WTC11 (cell line): ENCODE measurements at regions not wholly inside any gene's neighbourhood (a gene's known extent, or its start where the extent isn't known, plus 50 kb on each side); places are given as distances from the start of the nearest gene placed in this dataset.

ENCODE experiments used
- ATAC-seq: fragments of 200-7000 bp; cut with Tn5 transposase; 2 replicates; pipeline ENCODE4 v1.10.0; 2021; ENCODE audit warnings: mild to moderate bottlenecking, moderate library complexity
- CTCF ChIA-PET: fragments of 300-600 bp; sonication (Branson Sonifier 250); formaldehyde crosslinking; loops from one replicate; lab custom pipeline; 2021; ENCODE audit warnings: antibody characterized with exemption; lab: Charles Lee
- POLR2A ChIA-PET: fragments of 350-600 bp; sonication (Branson Sonifier 250); formaldehyde crosslinking; loops from one replicate; lab custom pipeline; 2021; ENCODE audit warnings: antibody characterized with exemption; lab: Charles Lee
- DNase-seq: peaks from one replicate; pipeline ENCODE4 v3.0.0; 2021; ENCODE audit warnings: low spot score
- H3K27ac Mint-ChIP-seq: 2 replicates; pipeline ENCODE4 v1.8.0; 2021; ENCODE audit warnings: mixed read lengths
- H3K27me3 Mint-ChIP-seq: 2 replicates; pipeline ENCODE4 v1.8.0; 2021; ENCODE audit warnings: low read depth, mild to moderate bottlenecking, moderate library complexity, mixed read lengths
- H3K36me3 Mint-ChIP-seq: 2 replicates; pipeline ENCODE4 v1.8.0; 2021; ENCODE audit warnings: mixed read lengths
- H3K4me1 Mint-ChIP-seq: 2 replicates; pipeline ENCODE4 v1.8.0; 2022; ENCODE audit warnings: mixed read lengths
- H3K4me3 Mint-ChIP-seq: 2 replicates; pipeline ENCODE4 v1.8.0; 2021; ENCODE audit warnings: mild to moderate bottlenecking, moderate library complexity, mixed read lengths
- H3K9me3 Mint-ChIP-seq: 2 replicates; pipeline ENCODE4 v1.8.0; 2021; ENCODE audit warnings: mixed read lengths
- FOXK1 ChIP-seq: sonication (generic); formaldehyde crosslinking; IDR thresholded peaks from 2 replicates; pipeline ENCODE4 v1.8.0; 2022; ENCODE audit warnings: mild to moderate bottlenecking, moderate library complexity, missing genetic modification reagents
- GABPB1 ChIP-seq: sonication (generic); formaldehyde crosslinking; IDR thresholded peaks from 2 replicates; pipeline ENCODE4 v1.8.1; 2023; ENCODE audit warnings: mild to moderate bottlenecking, missing genetic modification reagents
- GTF2I ChIP-seq: fragments of 250-450 bp; sonication (Bioruptor Pico); conservative IDR thresholded peaks from 2 replicates; pipeline ENCODE4 v1.4.0; 2021; ENCODE audit warnings: mild to moderate bottlenecking
- KAT7 ChIP-seq: sonication (generic); formaldehyde crosslinking; IDR thresholded peaks from 2 replicates; pipeline ENCODE4 v1.8.1; 2023; ENCODE audit warnings: missing genetic modification reagents, mild to moderate bottlenecking, borderline replicate concordance
- NFATC4 ChIP-seq: fragments of 250-450 bp; sonication (Bioruptor Pico); IDR thresholded peaks from 2 replicates; pipeline ENCODE4 v1.9.0; 2021; ENCODE audit warnings: mild to moderate bottlenecking
- NFYB ChIP-seq: sonication (generic); formaldehyde crosslinking; conservative IDR thresholded peaks from 2 replicates; pipeline ENCODE4 v1.8.0; 2022; ENCODE audit warnings: low read depth, missing genetic modification reagents
- OVOL2 ChIP-seq: fragments of 250-450 bp; sonication (Bioruptor Pico); IDR thresholded peaks from 2 replicates; pipeline ENCODE4 v1.9.0; 2021; ENCODE audit warnings: mild to moderate bottlenecking, borderline replicate concordance
- SMAD3 ChIP-seq: sonication (generic); formaldehyde crosslinking; IDR thresholded peaks from 2 replicates; pipeline ENCODE4 v1.8.0; 2022; ENCODE audit warnings: missing genetic modification reagents, mild to moderate bottlenecking, borderline replicate concordance
- ZNF317 ChIP-seq: sonication (generic); formaldehyde crosslinking; IDR thresholded peaks from 2 replicates; pipeline ENCODE4 v1.8.1; 2023; ENCODE audit warnings: low read depth, mild to moderate bottlenecking, moderate library complexity, missing genetic modification reagents, borderline replicate concordance
- ZNF396 ChIP-seq: fragments of 250-450 bp; sonication (Bioruptor Pico); IDR thresholded peaks from 2 replicates; pipeline ENCODE4 v1.8.0; 2021; ENCODE audit warnings: mild to moderate bottlenecking, moderate library complexity, borderline replicate concordance
- TF ChIP-seq, protein P1 (sequence below): sonication (generic); formaldehyde crosslinking; conservative IDR thresholded peaks from 2 replicates; pipeline ENCODE4 v1.8.1; 2022; ENCODE audit warnings: mild to moderate bottlenecking, missing genetic modification reagents
- TF ChIP-seq, protein P2 (sequence below): fragments of 250-450 bp; sonication (Bioruptor Pico); IDR thresholded peaks from 2 replicates; pipeline ENCODE4 v2.1.2; 2022; ENCODE audit warnings: mild to moderate bottlenecking, moderate library complexity
- TF ChIP-seq, protein P3 (sequence below): fragments of 250-450 bp; sonication (Bioruptor Pico); conservative IDR thresholded peaks from 2 replicates; pipeline ENCODE4 v1.9.0; 2021; ENCODE audit warnings: mild to moderate bottlenecking
- TF ChIP-seq, protein P4 (sequence below): fragments of 250-450 bp; sonication (Bioruptor Pico); IDR thresholded peaks from 2 replicates; pipeline ENCODE4 v1.9.0; 2021; ENCODE audit warnings: mild to moderate bottlenecking
- TF ChIP-seq, protein P5 (sequence below): fragments of 200-600 bp; IDR thresholded peaks from 2 replicates; pipeline ENCODE4 v1.8.0; 2022; ENCODE audit warnings: antibody characterized with exemption
- TF ChIP-seq, protein P6 (sequence below): sonication (generic); formaldehyde crosslinking; IDR thresholded peaks from 2 replicates; pipeline ENCODE4 v1.8.0; 2022; ENCODE audit warnings: mild to moderate bottlenecking, missing genetic modification reagents
- TF ChIP-seq, protein P7 (sequence below): fragments of 250-450 bp; sonication (Bioruptor Pico); IDR thresholded peaks from 2 replicates; pipeline ENCODE4 v1.9.0; 2021; ENCODE audit warnings: moderate library complexity, mild to moderate bottlenecking, inconsistent platforms, borderline replicate concordance

DNA sequence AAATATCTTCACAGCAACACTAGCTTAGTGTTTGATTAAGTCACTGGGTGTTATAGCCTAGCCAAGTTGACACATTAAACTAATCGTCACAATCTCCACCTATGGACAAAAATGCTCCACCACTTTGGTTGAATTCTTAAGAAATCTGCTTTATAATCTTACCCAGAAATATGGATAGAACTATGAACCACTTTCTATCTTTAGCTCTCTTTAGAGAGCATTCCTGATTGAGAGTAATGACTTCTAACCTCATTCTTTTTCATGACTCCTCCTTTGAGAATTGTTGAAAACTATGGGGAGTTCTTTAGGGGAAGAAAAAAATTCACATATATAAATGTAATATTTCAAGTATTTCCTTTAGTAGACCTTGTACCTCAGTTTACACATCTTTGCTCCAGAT lies 1282.2 kb upstream of the ZEB2 start:
- Mint-ChIP-seq H3K36me3 (no peaks in the 10 kb centered on the region), H3K27ac (no peak overlapping the region), H3K4me3 (no peak overlapping the region), H3K9me3 (no peaks in the 10 kb centered on the region), H3K4me1 (peaks cover 10% of the 10 kb centered on the region), H3K27me3 (no peaks in the 10 kb centered on the region)
- TF ChIP-seq FOXK1 (CRISPR knock-in tag) (no peak), ZNF396 (no peak), NFATC4 (no peak), GTF2I (CRISPR knock-in tag) (no peak), NFYB (no peak), SMAD3 (CRISPR knock-in tag) (no peak)
- TF ChIP-seq, protein P1, sequence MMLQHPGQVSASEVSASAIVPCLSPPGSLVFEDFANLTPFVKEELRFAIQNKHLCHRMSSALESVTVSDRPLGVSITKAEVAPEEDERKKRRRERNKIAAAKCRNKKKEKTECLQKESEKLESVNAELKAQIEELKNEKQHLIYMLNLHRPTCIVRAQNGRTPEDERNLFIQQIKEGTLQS = no peak
- TF ChIP-seq, protein P2, sequence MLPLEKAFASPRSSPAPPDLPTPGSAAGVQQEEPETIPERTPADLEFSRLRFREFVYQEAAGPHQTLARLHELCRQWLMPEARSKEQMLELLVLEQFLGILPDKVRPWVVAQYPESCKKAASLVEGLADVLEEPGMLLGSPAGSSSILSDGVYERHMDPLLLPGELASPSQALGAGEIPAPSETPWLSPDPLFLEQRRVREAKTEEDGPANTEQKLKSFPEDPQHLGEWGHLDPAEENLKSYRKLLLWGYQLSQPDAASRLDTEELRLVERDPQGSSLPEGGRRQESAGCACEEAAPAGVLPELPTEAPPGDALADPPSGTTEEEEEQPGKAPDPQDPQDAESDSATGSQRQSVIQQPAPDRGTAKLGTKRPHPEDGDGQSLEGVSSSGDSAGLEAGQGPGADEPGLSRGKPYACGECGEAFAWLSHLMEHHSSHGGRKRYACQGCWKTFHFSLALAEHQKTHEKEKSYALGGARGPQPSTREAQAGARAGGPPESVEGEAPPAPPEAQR (CRISPR knock-in tag) = no peak
- TF ChIP-seq, protein P3, sequence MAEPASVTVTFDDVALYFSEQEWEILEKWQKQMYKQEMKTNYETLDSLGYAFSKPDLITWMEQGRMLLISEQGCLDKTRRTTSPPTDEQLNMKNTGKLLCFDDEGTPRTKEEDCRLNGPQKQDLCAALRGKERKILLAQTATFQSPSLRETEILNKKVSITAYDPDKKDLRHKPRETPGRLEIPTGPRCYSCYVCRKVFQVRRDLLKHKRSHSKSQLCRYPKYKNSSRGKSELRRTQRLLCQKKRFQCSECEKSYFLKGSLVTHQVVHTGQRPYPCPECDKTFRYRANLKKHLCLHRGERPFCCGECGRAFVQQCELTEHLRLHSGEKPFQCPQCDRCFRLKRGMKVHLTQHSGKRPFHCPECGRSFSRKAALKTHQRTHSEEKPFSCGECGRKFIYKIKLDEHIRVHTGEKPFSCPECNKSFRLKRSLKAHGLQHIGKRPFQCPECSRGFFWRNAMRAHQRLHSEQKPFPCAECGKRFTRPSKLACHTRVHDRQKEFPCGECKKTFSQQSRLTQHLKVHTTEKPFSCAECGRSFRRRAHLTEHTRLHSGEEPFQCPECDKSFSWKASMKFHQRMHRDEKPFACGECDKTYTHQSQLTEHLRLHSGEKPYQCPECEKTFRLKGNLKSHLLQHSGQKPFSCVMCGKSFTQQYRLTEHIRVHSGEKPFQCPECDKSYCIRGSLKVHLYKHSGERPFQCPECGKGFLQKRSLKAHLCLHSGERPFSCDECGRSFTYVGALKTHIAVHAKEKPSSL (CRISPR knock-in tag) = no peak
- no peak for ATAC-seq
- no peak for DNase-seq
- ChIA-PET POLR2A (no interaction called here), CTCF (no interaction called here)

DNA sequence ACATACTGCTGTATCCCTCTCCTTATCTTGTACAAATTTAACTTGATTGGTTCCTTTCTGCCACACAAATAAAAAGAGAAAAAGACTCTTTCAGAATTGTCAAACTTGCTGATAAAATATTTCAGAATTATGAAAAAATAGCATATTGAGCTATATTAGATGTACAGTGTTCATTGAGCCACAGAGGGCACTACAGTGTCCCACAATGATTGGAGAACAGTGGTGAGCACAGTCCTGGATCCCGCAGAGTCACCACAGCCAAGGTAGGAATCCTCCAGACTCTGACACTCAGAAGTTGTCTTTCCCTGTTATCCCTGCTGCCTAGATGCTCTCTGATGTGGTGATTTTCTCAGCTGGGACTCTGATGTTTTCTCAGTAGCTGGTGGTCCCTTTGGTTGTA lies 1281.3 kb upstream of the ZEB2 start:
- Mint-ChIP-seq H3K27me3 (no peaks in the 10 kb centered on the region), H3K9me3 (no peaks in the 10 kb centered on the region)
- POLR2A ChIA-PET = no interaction called here
- ATAC-seq = no peak
- TF ChIP-seq, protein P4, sequence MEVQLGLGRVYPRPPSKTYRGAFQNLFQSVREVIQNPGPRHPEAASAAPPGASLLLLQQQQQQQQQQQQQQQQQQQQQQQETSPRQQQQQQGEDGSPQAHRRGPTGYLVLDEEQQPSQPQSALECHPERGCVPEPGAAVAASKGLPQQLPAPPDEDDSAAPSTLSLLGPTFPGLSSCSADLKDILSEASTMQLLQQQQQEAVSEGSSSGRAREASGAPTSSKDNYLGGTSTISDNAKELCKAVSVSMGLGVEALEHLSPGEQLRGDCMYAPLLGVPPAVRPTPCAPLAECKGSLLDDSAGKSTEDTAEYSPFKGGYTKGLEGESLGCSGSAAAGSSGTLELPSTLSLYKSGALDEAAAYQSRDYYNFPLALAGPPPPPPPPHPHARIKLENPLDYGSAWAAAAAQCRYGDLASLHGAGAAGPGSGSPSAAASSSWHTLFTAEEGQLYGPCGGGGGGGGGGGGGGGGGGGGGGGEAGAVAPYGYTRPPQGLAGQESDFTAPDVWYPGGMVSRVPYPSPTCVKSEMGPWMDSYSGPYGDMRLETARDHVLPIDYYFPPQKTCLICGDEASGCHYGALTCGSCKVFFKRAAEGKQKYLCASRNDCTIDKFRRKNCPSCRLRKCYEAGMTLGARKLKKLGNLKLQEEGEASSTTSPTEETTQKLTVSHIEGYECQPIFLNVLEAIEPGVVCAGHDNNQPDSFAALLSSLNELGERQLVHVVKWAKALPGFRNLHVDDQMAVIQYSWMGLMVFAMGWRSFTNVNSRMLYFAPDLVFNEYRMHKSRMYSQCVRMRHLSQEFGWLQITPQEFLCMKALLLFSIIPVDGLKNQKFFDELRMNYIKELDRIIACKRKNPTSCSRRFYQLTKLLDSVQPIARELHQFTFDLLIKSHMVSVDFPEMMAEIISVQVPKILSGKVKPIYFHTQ (CRISPR knock-in tag) = no peak
- TF ChIP-seq ZNF317 (CRISPR knock-in tag) = no peak
- TF ChIP-seq GABPB1 (CRISPR knock-in tag) = no peak
- no peak for TF ChIP-seq KAT7 (CRISPR knock-in tag)
- TF ChIP-seq, protein P5, sequence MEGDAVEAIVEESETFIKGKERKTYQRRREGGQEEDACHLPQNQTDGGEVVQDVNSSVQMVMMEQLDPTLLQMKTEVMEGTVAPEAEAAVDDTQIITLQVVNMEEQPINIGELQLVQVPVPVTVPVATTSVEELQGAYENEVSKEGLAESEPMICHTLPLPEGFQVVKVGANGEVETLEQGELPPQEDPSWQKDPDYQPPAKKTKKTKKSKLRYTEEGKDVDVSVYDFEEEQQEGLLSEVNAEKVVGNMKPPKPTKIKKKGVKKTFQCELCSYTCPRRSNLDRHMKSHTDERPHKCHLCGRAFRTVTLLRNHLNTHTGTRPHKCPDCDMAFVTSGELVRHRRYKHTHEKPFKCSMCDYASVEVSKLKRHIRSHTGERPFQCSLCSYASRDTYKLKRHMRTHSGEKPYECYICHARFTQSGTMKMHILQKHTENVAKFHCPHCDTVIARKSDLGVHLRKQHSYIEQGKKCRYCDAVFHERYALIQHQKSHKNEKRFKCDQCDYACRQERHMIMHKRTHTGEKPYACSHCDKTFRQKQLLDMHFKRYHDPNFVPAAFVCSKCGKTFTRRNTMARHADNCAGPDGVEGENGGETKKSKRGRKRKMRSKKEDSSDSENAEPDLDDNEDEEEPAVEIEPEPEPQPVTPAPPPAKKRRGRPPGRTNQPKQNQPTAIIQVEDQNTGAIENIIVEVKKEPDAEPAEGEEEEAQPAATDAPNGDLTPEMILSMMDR = no peak
- TF ChIP-seq, protein P6, sequence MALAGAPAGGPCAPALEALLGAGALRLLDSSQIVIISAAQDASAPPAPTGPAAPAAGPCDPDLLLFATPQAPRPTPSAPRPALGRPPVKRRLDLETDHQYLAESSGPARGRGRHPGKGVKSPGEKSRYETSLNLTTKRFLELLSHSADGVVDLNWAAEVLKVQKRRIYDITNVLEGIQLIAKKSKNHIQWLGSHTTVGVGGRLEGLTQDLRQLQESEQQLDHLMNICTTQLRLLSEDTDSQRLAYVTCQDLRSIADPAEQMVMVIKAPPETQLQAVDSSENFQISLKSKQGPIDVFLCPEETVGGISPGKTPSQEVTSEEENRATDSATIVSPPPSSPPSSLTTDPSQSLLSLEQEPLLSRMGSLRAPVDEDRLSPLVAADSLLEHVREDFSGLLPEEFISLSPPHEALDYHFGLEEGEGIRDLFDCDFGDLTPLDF (CRISPR knock-in tag) = no peak
- TF ChIP-seq, protein P2 (CRISPR knock-in tag) = no peak
- TF ChIP-seq, protein P7, sequence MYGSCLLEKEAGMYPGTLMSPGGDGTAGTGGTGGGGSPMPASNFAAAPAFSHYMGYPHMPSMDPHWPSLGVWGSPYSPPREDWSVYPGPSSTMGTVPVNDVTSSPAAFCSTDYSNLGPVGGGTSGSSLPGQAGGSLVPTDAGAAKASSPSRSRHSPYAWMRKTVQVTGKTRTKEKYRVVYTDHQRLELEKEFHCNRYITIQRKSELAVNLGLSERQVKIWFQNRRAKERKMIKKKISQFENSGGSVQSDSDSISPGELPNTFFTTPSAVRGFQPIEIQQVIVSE (CRISPR knock-in tag) = no peak
- TF ChIP-seq OVOL2 (CRISPR knock-in tag) = no peak
- TF ChIP-seq, all 79 proteins: peak for 0
- H3K4me1 Mint-ChIP-seq = peaks cover 10% of the 10 kb centered on the region
- CTCF ChIA-PET = no interaction called here
- no peak overlapping the region for H3K27ac Mint-ChIP-seq
- H3K4me3 Mint-ChIP-seq = no peak overlapping the region
- no peak for DNase-seq
- H3K36me3 Mint-ChIP-seq = no peaks in the 10 kb centered on the region
